Natural killer cell (primary cell): ENCODE measurements at regions not wholly inside any gene's neighbourhood (a gene's known extent, or its start where the extent isn't known, plus 50 kb on each side); places are given as distances from the start of the nearest gene placed in this dataset.
A peak's percentile ranks its signal among the peaks of the same experiment; 100 is the strongest.

Experiments used
- ATAC-seq, 3 donors: fragments of 150-1000 bp in 2 of 3; fragments of 200-7000 bp in 1 of 3; cut with Tn5 transposase; 1 replicate in 1 of 3; 2 replicates in 2 of 3; pipeline ENCODE4 v1.10.0; 2021; ENCODE audit warnings: mild to moderate bottlenecking in 2 of 3, moderate library complexity in 2 of 3
- DNase-seq, 2 donors: peaks; one replicate each; pipeline versions ENCODE4 v3.0.0 to v3.0.0-alpha.2; 2013 to 2021; ENCODE audit warnings: mixed read lengths in 1 of 2
- H3K27ac ChIP-seq: one replicate; pipeline ENCODE4 v1.5.1; 2013; ENCODE audit warnings: mild to moderate bottlenecking, low read length
- H3K27me3 ChIP-seq: one replicate; pipeline ENCODE4 v1.6.1; 2013; ENCODE audit warnings: low read length; ENCODE audit not compliant: control insufficient read depth, insufficient read depth
- H3K36me3 ChIP-seq: one replicate; pipeline ENCODE4 v1.6.1; 2013; ENCODE audit warnings: low read length; ENCODE audit not compliant: control insufficient read depth, insufficient read depth
- H3K4me1 ChIP-seq: one replicate; pipeline ENCODE4 v1.6.1; 2013; ENCODE audit warnings: low read length; ENCODE audit not compliant: control insufficient read depth, insufficient read depth
- H3K4me3 ChIP-seq: one replicate; pipeline ENCODE4 v1.5.1; 2013; ENCODE audit warnings: low read length
- H3K9me3 ChIP-seq: one replicate; pipeline ENCODE4 v1.6.1; 2013; ENCODE audit warnings: low read length; ENCODE audit not compliant: control insufficient read depth, insufficient read depth
- H3K27ac Mint-ChIP-seq, 2 donors: one replicate each; pipeline ENCODE4 v1.8.0; 2022; ENCODE audit warnings: mild to moderate bottlenecking in 2 of 2, mixed read lengths in 2 of 2, moderate library complexity in 1 of 2
- H3K27me3 Mint-ChIP-seq, 2 donors: one replicate each; pipeline ENCODE4 v1.8.0; 2022; ENCODE audit warnings: low read depth in 2 of 2, mixed read lengths in 2 of 2
- H3K36me3 Mint-ChIP-seq: one replicate; pipeline ENCODE4 v1.8.0; 2022; ENCODE audit warnings: mixed read lengths
- H3K4me1 Mint-ChIP-seq, 2 donors: one replicate each; pipeline ENCODE4 v1.8.0; 2022; ENCODE audit warnings: mixed read lengths in 2 of 2
- H3K4me3 Mint-ChIP-seq: one replicate; pipeline ENCODE4 v1.8.0; 2022; ENCODE audit warnings: mild to moderate bottlenecking, moderate library complexity, mixed read lengths
- H3K9me3 Mint-ChIP-seq, 2 donors: one replicate each; pipeline ENCODE4 v1.8.0; 2022; ENCODE audit warnings: mixed read lengths in 2 of 2
- CTCF ChIP-seq: fragments of 200-600 bp; IDR thresholded peaks from one replicate; pipeline ENCODE4 v1.8.0; 2022; ENCODE audit warnings: antibody characterized with exemption
- WGBS: methylation state at CpG from one replicate; pipeline ENCODE4 v1.1.7; 2013; ENCODE audit warnings: missing lambda C conversion rate; ENCODE audit not compliant: insufficient coverage; 5-methylcytosine and 5-hydroxymethylcytosine counted together
- intact Hi-C: fragments of 100-400 bp; cut with micrococcal nuclease; formaldehyde crosslinking; loops from one replicate; pipeline ENCODE4 v1.14.2; 2022

- WGBS, result 88% methylated on average over 17 of the region's 18 CpGs
- no peak for TF ChIP-seq CTCF
- H3K27ac ChIP-seq, result no peak overlapping the region
- intact Hi-C loops, result no loop called here
- no peaks in the 10 kb centered on the region for H3K36me3 ChIP-seq
- no peak overlapping the region for H3K4me3 ChIP-seq
- no peaks in the 10 kb centered on the region for H3K4me1 ChIP-seq
- no peaks in the 10 kb centered on the region for H3K9me3 Mint-ChIP-seq
- no peak overlapping the region for H3K4me3 Mint-ChIP-seq
- H3K9me3 ChIP-seq, result no peaks in the 10 kb centered on the region
- no peak overlapping the region for H3K27ac Mint-ChIP-seq
- peaks cover under 1 to 9% of the 10 kb centered on the region in 2 donors for H3K27me3 Mint-ChIP-seq
- DNase-seq (no peak), ATAC-seq (no peak)
- H3K27me3 ChIP-seq, result no peaks in the 10 kb centered on the region
- H3K36me3 Mint-ChIP-seq, result no peaks in the 10 kb centered on the region
- H3K4me1 Mint-ChIP-seq, result no peaks in the 10 kb centered on the region
Measured at GRCh38 chr2:237264480-237265219, 149.3 kb downstream of the COL6A3 start.

DNA sequence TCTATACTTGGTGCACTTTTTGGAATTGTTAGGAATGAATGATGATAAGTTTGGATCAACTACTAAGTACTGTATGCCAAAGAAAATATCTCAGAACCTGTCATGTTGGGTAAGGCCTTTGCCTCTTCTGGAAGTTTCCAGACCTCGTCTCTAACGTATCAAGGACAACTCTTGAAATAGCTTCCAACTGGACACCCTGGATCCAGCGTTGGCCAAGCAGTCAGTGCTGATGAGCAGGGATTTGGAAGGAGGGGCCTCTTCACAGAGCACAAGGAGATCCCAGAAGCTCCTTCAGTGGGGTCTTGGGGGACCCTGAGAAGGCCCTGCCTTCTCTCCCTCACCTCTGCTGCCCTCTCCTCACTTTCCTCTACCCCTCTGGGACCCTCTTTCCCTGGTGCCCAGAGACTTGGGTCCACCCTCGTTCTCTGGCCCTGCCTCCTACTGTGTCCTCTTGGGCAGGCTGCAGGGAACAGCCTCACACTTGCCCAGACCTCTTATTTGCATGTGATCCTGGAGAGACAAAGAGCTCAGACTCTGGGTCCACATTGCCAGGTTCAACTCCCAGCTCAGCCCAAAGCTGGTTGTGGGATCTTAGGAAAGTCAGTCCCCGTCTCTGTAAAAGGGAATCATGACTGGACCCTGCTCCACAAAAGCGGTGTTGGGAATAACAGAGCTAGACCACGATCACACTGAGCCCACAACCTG lies 145.8 kb downstream of the COL6A3 start:
- H3K4me3 ChIP-seq, result no peak overlapping the region
- WGBS, result 83% methylated on average over 7 of the region's 7 CpGs
- H3K27ac ChIP-seq, result no peak overlapping the region
- ATAC-seq, result peak in 1 of 3 donors; percentile 10
- Mint-ChIP-seq H3K9me3 (no peaks in the 10 kb centered on the region), H3K27ac (no peak overlapping the region), H3K36me3 (no peaks in the 10 kb centered on the region), H3K27me3 (peaks cover 12 to 17% of the 10 kb centered on the region in 2 donors), H3K4me1 (no peaks in the 10 kb centered on the region), H3K4me3 (no peak overlapping the region)
- no peak for TF ChIP-seq CTCF
- intact Hi-C loops, result no loop called here
- H3K4me1 ChIP-seq, result no peaks in the 10 kb centered on the region
- no peaks in the 10 kb centered on the region for H3K9me3 ChIP-seq
- H3K36me3 ChIP-seq, result no peaks in the 10 kb centered on the region
- DNase-seq, result no peak
- peaks cover 4% of the 10 kb centered on the region for H3K27me3 ChIP-seq

GRCh38 chr2:237269138-237269875 lies 144.7 kb downstream of the COL6A3 start:
- H3K36me3 ChIP-seq, result no peaks in the 10 kb centered on the region
- Mint-ChIP-seq H3K4me3 (no peak overlapping the region), H3K27ac (no peak overlapping the region), H3K9me3 (no peaks in the 10 kb centered on the region), H3K4me1 (no peaks in the 10 kb centered on the region), H3K27me3 (peaks cover 11 to 12% of the 10 kb centered on the region in 2 donors), H3K36me3 (no peaks in the 10 kb centered on the region)
- H3K27me3 ChIP-seq, result peaks cover 4% of the 10 kb centered on the region
- no peaks in the 10 kb centered on the region for H3K4me1 ChIP-seq
- TF ChIP-seq CTCF, result no peak
- no peak for DNase-seq
- no peak overlapping the region for H3K27ac ChIP-seq
- H3K9me3 ChIP-seq, result no peaks in the 10 kb centered on the region
- ATAC-seq, result no peak
- intact Hi-C loops, result no loop called here
- H3K4me3 ChIP-seq, result no peak overlapping the region
- 87% methylated on average over 7 of the region's 8 CpGs for WGBS
